ENCODE measurements at regions not wholly inside any gene's neighbourhood (a gene's known extent, or its start where the extent isn't known, plus 50 kb on each side); places are given as distances from the start of the nearest gene placed in this dataset.

- no peak overlapping the region for H3K4me3 ChIP-seq
- TF ChIP-seq CTCF (IDR thresholded peaks at IDR 0.05) (no peak), POLR2A (IDR thresholded peaks at IDR 0.05) (no peak)
Observed at GRCh38 chr11:19605520-19606371, 106.9 kb upstream of the NAV2 start.

GRCh38 chr11:19604679-19605375, 107.8 kb upstream of the NAV2 start:
- TF ChIP-seq POLR2A (IDR thresholded peaks at IDR 0.05) = no peak
- TF ChIP-seq CTCF (IDR thresholded peaks at IDR 0.05) = no peak

More at GRCh38 chr11:19605520-19606371, 106.9 kb upstream of the NAV2 start:
- Histone ChIP-seq H3K27me3 (peaks cover 0 to 3% (median 0%) of the 10 kb centered on the region in 4 donors), H3K36me3 (no peaks in the 10 kb centered on the region), H3K4me1 (peaks cover 0 to 13% (median 0%) of the 10 kb centered on the region in 3 donors), H3K9me3 (no peaks in the 10 kb centered on the region), H3K27ac (no peak overlapping the region)
- WGBS, 2 donors = 76 to 78% methylated on average over 8 of the region's 8 CpGs
- DNase-seq = no peak
- intact Hi-C loops (cut with DNase I) = no loop called here

GRCh38 chr11:19603771-19604170, 108.9 kb upstream of the NAV2 start:
- intact Hi-C loops (cut with DNase I) = no loop called here
- WGBS, 2 donors = 85 to 88% methylated on average over 2 of the region's 2 CpGs
- Histone ChIP-seq H3K27me3 (no peaks in the 10 kb centered on the region), H3K9me3 (no peaks in the 10 kb centered on the region), H3K4me3 (no peak overlapping the region), H3K36me3 (no peaks in the 10 kb centered on the region), H3K4me1 (peaks cover 0 to 13% (median 0%) of the 10 kb centered on the region in 3 donors), H3K27ac (no peak overlapping the region)
- DNase-seq = no peak
- no peak for TF ChIP-seq CTCF (IDR thresholded peaks at IDR 0.05)
- no peak for TF ChIP-seq POLR2A (IDR thresholded peaks at IDR 0.05)

More at GRCh38 chr11:19604679-19605375, 107.8 kb upstream of the NAV2 start:
- Histone ChIP-seq H3K27me3 (no peaks in the 10 kb centered on the region), H3K27ac (no peak overlapping the region), H3K36me3 (no peaks in the 10 kb centered on the region), H3K9me3 (no peaks in the 10 kb centered on the region), H3K4me1 (peaks cover 0 to 13% (median 0%) of the 10 kb centered on the region in 3 donors), H3K4me3 (no peak overlapping the region)
- DNase-seq = no peak
- 88 to 94% methylated on average over 2 of the region's 2 CpGs for WGBS, 2 donors
- intact Hi-C loops (cut with DNase I) = no loop called here

GRCh38 chr11:19602891-19603290, 109.7 kb upstream of the NAV2 start:
- intact Hi-C loops (cut with DNase I) = no loop called here
- H3K4me3 ChIP-seq = no peak overlapping the region
- no peaks in the 10 kb centered on the region for H3K27me3 ChIP-seq
- TF ChIP-seq POLR2A (IDR thresholded peaks at IDR 0.05) (no peak), CTCF (IDR thresholded peaks at IDR 0.05) (no peak)
- no peak overlapping the region for H3K27ac ChIP-seq
- H3K4me1 ChIP-seq = peaks cover 0 to 13% (median 0%) of the 10 kb centered on the region in 3 donors
- WGBS, 2 donors = 75 to 83% methylated on average over 6 of the region's 6 CpGs
- H3K9me3 ChIP-seq = no peaks in the 10 kb centered on the region
- H3K36me3 ChIP-seq = no peaks in the 10 kb centered on the region
- no peak for DNase-seq

GRCh38 chr11:19602406-19602805, 110.2 kb upstream of the NAV2 start:
- H3K27ac ChIP-seq = no peak overlapping the region
- TF ChIP-seq CTCF (IDR thresholded peaks at IDR 0.05) (no peak), POLR2A (IDR thresholded peaks at IDR 0.05) (no peak)
- DNase-seq = no peak
- no peaks in the 10 kb centered on the region for H3K27me3 ChIP-seq
- no peaks in the 10 kb centered on the region for H3K9me3 ChIP-seq
- intact Hi-C loops (cut with DNase I) = no loop called here
- peaks cover 0 to 14% (median 0%) of the 10 kb centered on the region in 3 donors for H3K4me1 ChIP-seq
- 71 to 80% methylated on average over 6 of the region's 6 CpGs for WGBS, 2 donors
- H3K36me3 ChIP-seq = no peaks in the 10 kb centered on the region
- no peak overlapping the region for H3K4me3 ChIP-seq

Measured in esophagus squamous epithelium (tissue), 5 donors.